ENCODE measurements at regions not wholly inside any gene's neighbourhood (a gene's known extent, or its start where the extent isn't known, plus 50 kb on each side); places are given as distances from the start of the nearest gene placed in this dataset.

GRCh38 chr3:117184574-117184973, 475.0 kb downstream of the TUSC7 start:
- DNase-seq (ENCODE audit: low read depth in 2 of 2): no peak

GRCh38 chr3:117191245-117191644, 481.7 kb downstream of the TUSC7 start:
- DNase-seq (ENCODE audit: low read depth in 2 of 2): no peak

- DNase-seq (ENCODE audit: low read depth in 2 of 2): no peak
These were observed 483.3 kb downstream of the TUSC7 start for GRCh38 chr3:117192888-117193287.

- no peak for DNase-seq (ENCODE audit: low read depth in 2 of 2)
These were observed 483.8 kb downstream of the TUSC7 start for GRCh38 chr3:117193390-117193789.

GRCh38 chr3:117195034-117195433, 485.5 kb downstream of the TUSC7 start:
- DNase-seq (ENCODE audit: low read depth in 2 of 2): no peak

GRCh38 chr3:117200962-117201361, 491.4 kb downstream of the TUSC7 start:
- no peak for DNase-seq (ENCODE audit: low read depth in 2 of 2)

- no peak for DNase-seq (ENCODE audit: low read depth in 2 of 2)
These were observed 492.6 kb downstream of the TUSC7 start for GRCh38 chr3:117201901-117202774.

- no peak for DNase-seq (ENCODE audit: low read depth in 2 of 2)
These were observed 507.8 kb downstream of the TUSC7 start for GRCh38 chr3:117217355-117217754.

- DNase-seq (ENCODE audit: low read depth in 2 of 2): no peak
These were observed 508.3 kb downstream of the TUSC7 start for GRCh38 chr3:117217760-117218316.

- no peak for DNase-seq (ENCODE audit: low read depth in 2 of 2)
These were observed 509.1 kb downstream of the TUSC7 start for GRCh38 chr3:117218641-117219048.

GRCh38 chr3:117219296-117219695, 509.7 kb downstream of the TUSC7 start:
- DNase-seq (ENCODE audit: low read depth in 2 of 2): no peak

GRCh38 chr3:117226932-117227331, 517.4 kb downstream of the TUSC7 start:
- DNase-seq (ENCODE audit: low read depth in 2 of 2): no peak

- no peak for DNase-seq (ENCODE audit: low read depth in 2 of 2)
These were observed 518.9 kb downstream of the TUSC7 start for GRCh38 chr3:117228466-117228865.

GRCh38 chr3:117230924-117231323, 521.3 kb downstream of the TUSC7 start:
- DNase-seq (ENCODE audit: low read depth in 2 of 2): no peak

- DNase-seq (ENCODE audit: low read depth in 2 of 2): no peak
These were observed 524.8 kb downstream of the TUSC7 start for GRCh38 chr3:117234331-117234730.

GRCh38 chr3:117235304-117235703, 525.7 kb downstream of the TUSC7 start:
- DNase-seq (ENCODE audit: low read depth in 2 of 2): no peak

GRCh38 chr3:117238806-117239205, 529.2 kb downstream of the TUSC7 start:
- DNase-seq (ENCODE audit: low read depth in 2 of 2): no peak

- DNase-seq (ENCODE audit: low read depth in 2 of 2): no peak
These were observed 534.1 kb downstream of the TUSC7 start for GRCh38 chr3:117243657-117244056.

GRCh38 chr3:117246771-117247555, 537.4 kb downstream of the TUSC7 start:
- no peak for DNase-seq (ENCODE audit: low read depth in 2 of 2)

GRCh38 chr3:117248153-117248552, 538.6 kb downstream of the TUSC7 start:
- DNase-seq (ENCODE audit: low read depth in 2 of 2): no peak

GRCh38 chr3:117252208-117252607, 542.6 kb downstream of the TUSC7 start:
- DNase-seq (ENCODE audit: low read depth in 2 of 2): no peak

- DNase-seq (ENCODE audit: low read depth in 2 of 2): no peak
These were observed 543.1 kb downstream of the TUSC7 start for GRCh38 chr3:117252651-117253050.

- no peak for DNase-seq (ENCODE audit: low read depth in 2 of 2)
These were observed 544.1 kb downstream of the TUSC7 start for GRCh38 chr3:117253636-117254035.
